Middle frontal gyrus (tissue), 1 donor: ENCODE measurements at regions not wholly inside any gene's neighbourhood (a gene's known extent, or its start where the extent isn't known, plus 50 kb on each side); places are given as distances from the start of the nearest gene placed in this dataset.

Experiments
- DNase-seq: peaks from one replicate; pipeline ENCODE4 v3.0.0-alpha.2; 2015; ENCODE audit warnings: low spot score; ENCODE audit errors: extremely low spot score

- DNase-seq: no peak
These were observed 157.4 kb upstream of the SOX1 start for GRCh38 chr13:111909501-111909900.

DNA sequence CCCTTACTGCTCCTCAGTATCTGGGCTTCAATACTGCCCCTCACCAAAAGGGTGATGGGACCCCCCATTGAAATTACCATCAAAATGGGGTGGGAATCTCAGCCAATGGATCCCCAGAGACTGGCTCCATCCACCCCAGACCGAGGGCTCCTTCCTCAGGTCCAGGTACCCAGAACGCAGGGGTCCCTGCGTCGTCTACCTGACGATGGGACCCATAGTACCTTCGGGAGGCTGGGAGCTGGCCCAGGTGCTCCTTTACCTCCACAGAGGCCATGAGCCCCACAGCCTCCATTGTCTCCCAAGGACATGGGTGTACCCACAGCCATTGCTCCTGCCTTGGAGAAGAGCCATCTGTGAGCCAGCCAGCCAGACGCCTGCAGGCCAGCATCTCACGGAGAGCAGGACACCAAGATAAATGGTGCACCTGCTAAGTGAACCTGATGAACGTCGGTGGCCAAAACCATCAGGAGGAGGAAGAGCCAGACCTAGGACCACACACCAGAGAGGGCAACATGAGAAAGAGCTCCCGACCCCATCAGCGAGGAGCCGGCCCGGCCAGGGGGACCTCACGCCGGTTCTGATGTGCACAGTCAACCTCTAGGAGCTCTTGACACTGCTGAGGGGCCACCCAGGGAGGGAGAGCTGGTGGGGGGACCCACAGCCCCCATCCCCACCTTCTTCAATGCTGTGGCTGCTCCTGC, 156.8 kb upstream of the SOX1 start:
- DNase-seq: no peak

DNA sequence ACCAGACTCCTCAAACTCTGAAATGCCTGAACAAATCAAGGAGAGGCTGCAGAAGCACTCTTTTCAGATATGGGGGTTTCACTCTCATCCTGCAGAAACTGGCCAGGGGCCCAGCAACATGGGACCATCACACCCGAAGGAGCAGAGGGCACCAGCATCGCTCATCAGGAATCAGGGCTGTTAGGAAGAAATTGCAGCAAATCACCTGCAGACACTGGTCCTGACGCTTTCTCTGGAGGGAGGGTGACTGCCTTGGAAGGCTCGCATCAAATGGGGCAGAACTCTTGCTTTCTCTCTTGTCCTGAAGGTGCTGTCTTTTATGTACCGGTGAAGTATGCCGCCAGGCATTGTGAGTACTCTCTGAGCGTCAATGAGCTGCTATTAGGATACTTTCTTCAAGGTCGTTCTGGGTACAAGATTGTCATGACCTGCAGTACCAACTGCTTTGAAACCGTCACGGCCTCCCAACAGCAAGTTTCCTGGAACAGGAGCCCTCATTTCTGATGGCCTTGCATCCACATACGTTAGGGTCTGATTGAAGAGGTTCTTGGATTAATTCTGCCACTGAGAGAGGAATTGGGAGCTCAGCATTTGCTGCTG, 155.7 kb upstream of the SOX1 start:
- DNase-seq: no peak

- no peak for DNase-seq
These were observed 155.0 kb upstream of the SOX1 start for GRCh38 chr13:111911754-111912452.

- no peak for DNase-seq
These were observed 154.5 kb upstream of the SOX1 start for GRCh38 chr13:111912453-111912866.

- DNase-seq: no peak
These were observed 153.8 kb upstream of the SOX1 start for GRCh38 chr13:111912991-111913760.

DNA sequence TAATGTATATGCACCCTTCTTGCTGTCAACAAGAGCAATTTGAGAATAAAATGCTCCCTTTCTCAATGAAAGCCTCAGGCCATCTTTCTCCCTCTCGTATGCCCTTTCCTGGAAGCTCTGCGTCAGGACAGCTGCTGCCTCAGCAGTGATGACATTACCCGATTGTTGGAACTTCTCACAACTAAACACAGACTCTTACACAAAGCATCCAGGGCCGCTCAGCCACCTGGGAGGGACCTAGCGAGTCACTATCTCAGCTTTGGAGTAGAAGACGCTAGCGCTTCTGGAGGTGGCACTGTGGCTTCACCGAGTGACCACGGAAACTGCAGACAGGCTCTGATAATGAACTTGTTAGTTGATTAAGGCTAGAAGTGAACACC, 153.2 kb upstream of the SOX1 start:
- no peak for DNase-seq

- DNase-seq: no peak
These were observed 152.5 kb upstream of the SOX1 start for GRCh38 chr13:111914241-111915103.

- no peak for DNase-seq
These were observed 151.8 kb upstream of the SOX1 start for GRCh38 chr13:111915104-111915551.

GRCh38 chr13:111916201-111916600, 150.7 kb upstream of the SOX1 start:
- no peak for DNase-seq

- DNase-seq: no peak
These were observed 149.9 kb upstream of the SOX1 start for GRCh38 chr13:111917086-111917485.

DNA sequence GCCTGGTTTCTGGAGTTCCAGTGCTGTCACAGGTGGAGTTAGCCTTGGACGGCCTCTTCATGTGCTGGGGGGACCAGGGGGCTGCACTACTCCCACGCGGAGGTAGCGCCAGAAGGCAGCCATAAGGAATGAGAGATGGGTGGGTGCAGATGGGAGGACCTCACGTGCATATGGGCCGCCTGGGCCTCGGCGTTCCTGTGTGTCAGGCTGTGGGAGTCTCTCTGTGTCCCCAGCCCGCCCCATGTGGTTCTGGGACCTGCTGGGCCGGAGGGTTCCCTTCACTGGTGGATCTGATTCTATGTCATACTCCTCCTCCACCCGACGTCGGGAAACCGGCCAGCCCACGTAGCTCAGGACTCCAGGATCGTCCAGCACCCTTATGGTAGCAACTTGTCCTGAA, 149.0 kb upstream of the SOX1 start:
- DNase-seq: no peak

- no peak for DNase-seq
These were observed 147.7 kb upstream of the SOX1 start for GRCh38 chr13:111919286-111919685.

DNA sequence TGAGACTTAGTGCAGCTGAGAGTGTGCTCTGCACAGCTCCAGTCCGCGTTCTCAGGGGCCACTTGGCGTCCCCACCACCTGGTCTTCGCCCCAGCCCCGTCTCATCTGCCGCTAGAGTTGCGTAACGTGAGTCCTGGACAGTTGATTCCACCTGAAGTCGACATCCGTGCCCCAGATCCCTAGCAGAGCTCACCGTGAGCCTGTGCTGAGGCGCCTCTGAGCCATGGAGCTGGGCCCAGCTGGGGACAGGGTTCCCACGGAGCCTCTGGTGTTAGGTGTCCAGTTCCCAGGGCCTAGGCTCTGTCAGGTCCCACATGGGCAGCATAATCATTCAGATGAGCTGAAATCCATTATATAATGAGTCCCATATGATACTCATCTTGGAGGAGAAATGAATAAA, 147.1 kb upstream of the SOX1 start:
- no peak for DNase-seq

- no peak for DNase-seq
These were observed 146.5 kb upstream of the SOX1 start for GRCh38 chr13:111920306-111920931.

DNA sequence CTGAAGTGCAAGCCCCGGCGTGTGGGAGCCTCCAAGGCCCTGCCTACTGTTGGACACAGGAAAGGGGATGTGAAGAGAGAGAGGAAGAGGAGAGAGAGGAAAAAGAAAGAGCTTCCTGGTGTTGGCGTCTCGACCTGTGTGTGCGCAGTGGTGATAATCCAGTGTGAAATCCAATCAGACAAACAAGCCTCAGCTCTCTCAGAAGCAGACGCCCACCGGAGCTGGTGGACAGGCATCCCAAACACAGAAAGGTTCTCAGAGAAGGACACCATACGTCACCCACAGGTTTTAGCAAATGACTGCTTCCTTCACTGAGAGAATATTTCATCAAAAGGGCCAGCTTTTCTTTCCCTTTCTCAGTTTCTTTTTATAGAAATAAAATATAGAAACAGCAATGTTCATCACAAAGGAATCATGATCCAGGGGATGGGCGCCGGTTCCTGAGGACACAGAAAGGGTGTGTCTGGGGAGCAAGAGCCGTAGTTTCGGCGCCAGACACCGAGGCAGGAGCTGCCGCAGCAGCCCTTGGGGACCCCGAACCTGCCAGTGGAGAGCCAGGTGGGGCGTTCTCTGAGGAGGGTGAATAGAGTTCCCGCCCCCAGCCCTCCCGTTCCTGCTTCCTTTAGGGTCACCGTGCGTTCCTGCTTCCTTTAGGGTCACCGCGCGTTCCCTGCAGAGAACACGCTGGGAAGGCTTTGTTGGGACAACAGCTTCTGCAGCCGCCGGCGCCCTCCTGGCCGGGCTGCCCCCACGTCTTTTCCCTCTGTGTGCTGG, 145.8 kb upstream of the SOX1 start:
- no peak for DNase-seq

- no peak for DNase-seq
These were observed 144.9 kb upstream of the SOX1 start for GRCh38 chr13:111922086-111922485.

GRCh38 chr13:111923439-111923838, 143.5 kb upstream of the SOX1 start:
- no peak for DNase-seq

DNA sequence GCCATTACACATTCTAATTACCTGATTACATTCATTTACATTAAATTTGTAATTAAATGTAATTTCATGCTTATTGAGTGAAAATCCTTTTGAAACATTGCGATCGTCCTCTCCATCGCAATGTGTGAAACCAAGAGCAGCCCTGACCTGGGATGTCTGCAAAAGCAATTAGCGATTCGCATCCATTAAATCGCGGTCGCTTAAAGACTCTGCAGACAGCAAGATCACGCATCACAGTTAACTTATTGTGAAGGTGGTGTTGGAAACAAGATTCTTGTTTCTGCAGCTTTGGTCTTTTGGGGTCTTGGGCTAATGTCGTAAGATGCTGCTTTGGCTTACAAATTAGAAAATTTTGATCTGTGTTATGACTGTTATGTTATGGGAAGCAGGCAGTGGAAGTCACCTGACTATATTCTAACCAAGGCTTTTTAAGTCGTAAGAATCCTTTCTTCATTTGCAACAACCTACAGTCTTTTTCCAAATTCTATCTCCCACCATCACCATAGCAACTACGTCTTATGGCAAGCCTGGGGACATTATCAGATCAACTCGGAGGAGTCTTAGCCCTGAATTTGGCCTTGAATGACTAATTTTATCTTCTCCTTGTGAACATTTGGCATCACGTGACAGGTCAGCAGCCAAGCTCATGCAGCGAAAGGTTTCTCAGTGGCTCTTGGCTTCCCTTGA, 142.8 kb upstream of the SOX1 start:
- DNase-seq: no peak
